Psoas muscle (tissue), 7 donors: ENCODE measurements at regions not wholly inside any gene's neighbourhood (a gene's known extent, or its start where the extent isn't known, plus 50 kb on each side); places are given as distances from the start of the nearest gene placed in this dataset.

Source experiments
- ATAC-seq, 4 donors: fragments of 200-7000 bp; cut with Tn5 transposase; one replicate each; pipeline ENCODE4 v1.9.1; 2020; ENCODE audit warnings: moderate library complexity in 3 of 4, mild to moderate bottlenecking in 2 of 4
- DNase-seq, 2 donors: peaks; one replicate each; pipeline ENCODE4 v3.0.0-alpha.2; 2020
- H3K27ac ChIP-seq: fragments of 200-600 bp; one replicate; pipeline ENCODE4 v1.8.0; 2022
- H3K27me3 ChIP-seq, 3 donors: fragments of 200-600 bp in 1 of 3; one replicate each; pipeline versions ENCODE4 v1.6.1 to v1.8.0; 2013 to 2022; ENCODE audit warnings: low read length in 2 of 3, mild to moderate bottlenecking in 2 of 3, moderate library complexity in 1 of 3; ENCODE audit not compliant: insufficient read depth in 3 of 3
- H3K36me3 ChIP-seq, 2 donors: fragments of 200-600 bp in 1 of 2; one replicate each; pipeline versions ENCODE4 v1.6.1 to v1.8.0; 2013 to 2022; ENCODE audit warnings: low read depth in 1 of 2, mild to moderate bottlenecking in 1 of 2, moderate library complexity in 1 of 2; ENCODE audit not compliant: insufficient read depth in 1 of 2
- H3K4me1 ChIP-seq: fragments of 200-600 bp; one replicate; pipeline ENCODE4 v1.8.0; 2022
- H3K4me3 ChIP-seq: fragments of 200-600 bp; one replicate; pipeline ENCODE4 v1.8.0; 2022; ENCODE audit warnings: mild to moderate bottlenecking
- H3K9me3 ChIP-seq: fragments of 200-600 bp; one replicate; pipeline ENCODE4 v1.8.0; 2022
- CTCF ChIP-seq: fragments of 200-600 bp; IDR thresholded peaks from one replicate; pipeline ENCODE4 v1.8.0; 2022; ENCODE audit warnings: antibody characterized with exemption
- WGBS, 3 donors: extraction: QIAGEN DNeasy Blood & Tissue Kit; methylation state at CpG; one replicate each; pipeline versions ENCODE4 v1.1.6 to v1.1.7; 2013; 5-methylcytosine and 5-hydroxymethylcytosine counted together
- intact Hi-C, 2 donors: fragments of 100-400 bp; cut with DNase I; formaldehyde crosslinking; loops; one replicate each; pipeline versions ENCODE4 v1.11.0 to v1.14.2; 2022
- donor health status: healthy with polysubstance abuse.
- donor health status: DM: no; HTN: no; CAD: no; lungs with moderate emphysema.
- donor health status: Bipolar disorder and iron deficiency.
- donor health status: healthy.
- donor health status: DM: yes; HTN: yes; CAD: no.
- donor health status: DM: no; HTN: no; CAD: no.
- donor health status: DM: yes; HTN: yes; CAD: no.

GRCh38 chr5:21603796-21604195 is 1249.3 kb downstream of the CDH12 start:
- H3K4me1 ChIP-seq, result no peaks in the 10 kb centered on the region
- WGBS, 3 donors, result 52 to 57% (median 57%) methylated on average over 2 of the region's 2 CpGs
- intact Hi-C loops, result no loop called here
- no peak for DNase-seq
- H3K4me3 ChIP-seq, result no peak overlapping the region
- no peaks in the 10 kb centered on the region for H3K36me3 ChIP-seq
- no peak for ATAC-seq
- TF ChIP-seq CTCF, result no peak
- H3K27me3 ChIP-seq, result no peaks in the 10 kb centered on the region
- H3K9me3 ChIP-seq, result no peaks in the 10 kb centered on the region
- H3K27ac ChIP-seq, result no peak overlapping the region

GRCh38 chr5:21594566-21594965 is 1258.6 kb downstream of the CDH12 start:
- H3K36me3 ChIP-seq, result no peaks in the 10 kb centered on the region
- 92 to 100% (median 98%) methylated on average over 2 of the region's 2 CpGs for WGBS, 3 donors

GRCh38 chr5:21593261-21593660 is 1259.9 kb downstream of the CDH12 start:
- intact Hi-C loops, result no loop called here
- no peaks in the 10 kb centered on the region for H3K27me3 ChIP-seq
- H3K36me3 ChIP-seq, result no peaks in the 10 kb centered on the region
- no peaks in the 10 kb centered on the region for H3K9me3 ChIP-seq
- no peak for DNase-seq
- no peaks in the 10 kb centered on the region for H3K4me1 ChIP-seq
- ATAC-seq, result no peak
- H3K27ac ChIP-seq, result no peak overlapping the region
- H3K4me3 ChIP-seq, result no peak overlapping the region
- TF ChIP-seq CTCF, result no peak

More at GRCh38 chr5:21594566-21594965, 1258.6 kb downstream of the CDH12 start:
- H3K9me3 ChIP-seq, result no peaks in the 10 kb centered on the region
- no peaks in the 10 kb centered on the region for H3K4me1 ChIP-seq
- TF ChIP-seq CTCF, result no peak
- intact Hi-C loops, result no loop called here
- no peaks in the 10 kb centered on the region for H3K27me3 ChIP-seq
- no peak overlapping the region for H3K27ac ChIP-seq
- no peak for DNase-seq
- no peak for ATAC-seq
- H3K4me3 ChIP-seq, result no peak overlapping the region

GRCh38 chr5:21581508-21581907 is 1271.6 kb downstream of the CDH12 start:
- no peaks in the 10 kb centered on the region for H3K36me3 ChIP-seq
- ATAC-seq (no peak), DNase-seq (no peak)
- intact Hi-C loops, result no loop called here
- 50 to 58% (median 51%) methylated on average over 3 of the region's 3 CpGs for WGBS, 3 donors
- no peaks in the 10 kb centered on the region for H3K9me3 ChIP-seq
- H3K4me1 ChIP-seq, result no peaks in the 10 kb centered on the region
- H3K27me3 ChIP-seq, result no peaks in the 10 kb centered on the region
- no peak overlapping the region for H3K4me3 ChIP-seq
- no peak for TF ChIP-seq CTCF
- no peak overlapping the region for H3K27ac ChIP-seq

GRCh38 chr5:21574961-21575360 is 1278.2 kb downstream of the CDH12 start:
- Histone ChIP-seq H3K27me3 (no peaks in the 10 kb centered on the region), H3K36me3 (no peaks in the 10 kb centered on the region), H3K9me3 (no peaks in the 10 kb centered on the region), H3K27ac (no peak overlapping the region), H3K4me1 (no peaks in the 10 kb centered on the region), H3K4me3 (no peak overlapping the region)
- no peak for TF ChIP-seq CTCF
- ATAC-seq (no peak), DNase-seq (no peak)
- intact Hi-C loops, result no loop called here
- 39 to 53% (median 44%) methylated on average over 4 of the region's 4 CpGs for WGBS, 3 donors
